ENCODE measurements at regions not wholly inside any gene's neighbourhood (a gene's known extent, or its start where the extent isn't known, plus 50 kb on each side); places are given as distances from the start of the nearest gene placed in this dataset.

GRCh38 chr4:135277068-135277979 lies 1075.7 kb upstream of the PABPC4L start:
- TF ChIP-seq CTCF (IDR thresholded peaks at IDR 0.05) (no peak), POLR2AphosphoS5 (IDR thresholded peaks at IDR 0.05) (no peak), POLR2A (IDR thresholded peaks at IDR 0.05; ENCODE audit: low read depth) (no peak)
